22Rv1 (cell line): ENCODE measurements at regions not wholly inside any gene's neighbourhood (a gene's known extent, or its start where the extent isn't known, plus 50 kb on each side); places are given as distances from the start of the nearest gene placed in this dataset.

Experiments used
- CTCF ChIP-seq: fragments of 450-650 bp; IDR thresholded peaks from 2 replicates; pipeline ENCODE4 v1.5.1; 2017; ENCODE audit warnings: mild to moderate bottlenecking
- ZFX ChIP-seq: fragments of 450-650 bp; IDR thresholded peaks from 2 replicates; pipeline ENCODE4 v1.6.1; 2017; ENCODE audit warnings: antibody characterized with exemption, borderline replicate concordance

GRCh38 chr2:19434413-19434812, 76.0 kb upstream of the OSR1 start:
- TF ChIP-seq CTCF: no peak
- no peak for TF ChIP-seq ZFX
